Central memory CD8-positive, alpha-beta T cell (primary cell): ENCODE measurements at regions not wholly inside any gene's neighbourhood (a gene's known extent, or its start where the extent isn't known, plus 50 kb on each side); places are given as distances from the start of the nearest gene placed in this dataset.

Source experiments
- ATAC-seq: fragments of 150-1000 bp; cut with Tn5 transposase; replicated peaks from 2 replicates; pipeline ENCODE4 v1.10.0; 2022; ENCODE audit warnings: mild to moderate bottlenecking, moderate FRiP score, moderate number of reproducible peaks; ENCODE audit not compliant: poor library complexity, severe bottlenecking; ENCODE audit errors: extremely low read depth
- DNase-seq, 2 donors: peaks; one replicate each; pipeline ENCODE4 v3.0.0; 2021; ENCODE audit warnings: low spot score in 2 of 2
- H3K27ac Mint-ChIP-seq: one replicate; pipeline ENCODE4 v1.8.0; 2022; ENCODE audit warnings: low read depth, mild to moderate bottlenecking, moderate library complexity, mixed read lengths
- H3K27me3 Mint-ChIP-seq: one replicate; pipeline ENCODE4 v1.8.0; 2022; ENCODE audit warnings: mixed read lengths
- H3K36me3 Mint-ChIP-seq: one replicate; pipeline ENCODE4 v1.8.0; 2022; ENCODE audit warnings: mild to moderate bottlenecking, moderate library complexity, mixed read lengths; ENCODE audit not compliant: insufficient read depth
- H3K4me1 Mint-ChIP-seq: one replicate; pipeline ENCODE4 v1.8.0; 2022; ENCODE audit warnings: mixed read lengths
- H3K4me3 Mint-ChIP-seq: one replicate; pipeline ENCODE4 v1.8.0; 2022; ENCODE audit warnings: mild to moderate bottlenecking, moderate library complexity, mixed read lengths
- H3K9me3 Mint-ChIP-seq: one replicate; pipeline ENCODE4 v1.8.0; 2022; ENCODE audit warnings: mixed read lengths

GRCh38 chr11:10926801-10927211, 69.0 kb upstream of the ZBED5 start:
- DNase-seq (no peak), ATAC-seq (no peak)
- H3K4me1 Mint-ChIP-seq, result peaks cover 7% of the 10 kb centered on the region
- no peaks in the 10 kb centered on the region for H3K9me3 Mint-ChIP-seq
- H3K36me3 Mint-ChIP-seq, result peaks cover 1% of the 10 kb centered on the region
- no peak overlapping the region for H3K4me3 Mint-ChIP-seq
- peaks cover 32% of the 10 kb centered on the region for H3K27me3 Mint-ChIP-seq
- H3K27ac Mint-ChIP-seq, result no peak overlapping the region

GRCh38 chr11:10925149-10925926, 67.5 kb upstream of the ZBED5 start:
- no peak for DNase-seq
- Mint-ChIP-seq H3K27me3 (peaks cover 22% of the 10 kb centered on the region), H3K4me3 (no peak overlapping the region), H3K27ac (no peak overlapping the region), H3K9me3 (no peaks in the 10 kb centered on the region), H3K4me1 (no peaks in the 10 kb centered on the region), H3K36me3 (no peaks in the 10 kb centered on the region)
- no peak for ATAC-seq

DNA sequence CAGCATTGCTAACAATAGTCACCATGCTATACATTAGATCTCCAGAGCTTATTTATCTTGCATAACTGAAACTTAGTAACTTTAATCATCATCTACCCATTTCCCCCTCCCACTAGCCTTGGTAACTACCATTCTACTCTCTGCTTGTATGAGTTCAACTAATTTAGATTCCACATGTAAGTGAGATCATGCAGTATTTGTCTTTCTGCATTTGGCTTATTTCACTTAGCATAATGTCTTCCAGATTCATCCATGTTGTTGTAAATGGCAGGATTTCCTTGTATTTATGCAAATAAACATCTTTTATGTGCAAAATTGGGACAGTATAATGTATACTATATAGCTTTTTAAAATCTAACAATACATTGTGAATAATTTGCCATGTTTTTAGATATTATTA, 66.0 kb upstream of the ZBED5 start:
- no peak overlapping the region for H3K4me3 Mint-ChIP-seq
- DNase-seq (no peak), ATAC-seq (no peak)
- no peaks in the 10 kb centered on the region for H3K36me3 Mint-ChIP-seq
- peaks cover 8% of the 10 kb centered on the region for H3K27me3 Mint-ChIP-seq
- no peak overlapping the region for H3K27ac Mint-ChIP-seq
- no peaks in the 10 kb centered on the region for H3K4me1 Mint-ChIP-seq
- no peaks in the 10 kb centered on the region for H3K9me3 Mint-ChIP-seq

- Mint-ChIP-seq H3K4me1 (no peaks in the 10 kb centered on the region), H3K9me3 (no peaks in the 10 kb centered on the region), H3K36me3 (no peaks in the 10 kb centered on the region), H3K27ac (no peak overlapping the region), H3K27me3 (no peaks in the 10 kb centered on the region), H3K4me3 (no peak overlapping the region)
- ATAC-seq (no peak), DNase-seq (no peak)
Observed at GRCh38 chr11:10922892-10923291, 65.0 kb upstream of the ZBED5 start.

- H3K4me1 Mint-ChIP-seq, result no peaks in the 10 kb centered on the region
- no peak for DNase-seq
- no peaks in the 10 kb centered on the region for H3K27me3 Mint-ChIP-seq
- H3K36me3 Mint-ChIP-seq, result peaks cover 2% of the 10 kb centered on the region
- no peak overlapping the region for H3K27ac Mint-ChIP-seq
- H3K9me3 Mint-ChIP-seq, result no peaks in the 10 kb centered on the region
- ATAC-seq, result no peak
- H3K4me3 Mint-ChIP-seq, result no peak overlapping the region
Observed at GRCh38 chr11:10920875-10921274, 63.0 kb upstream of the ZBED5 start.

DNA sequence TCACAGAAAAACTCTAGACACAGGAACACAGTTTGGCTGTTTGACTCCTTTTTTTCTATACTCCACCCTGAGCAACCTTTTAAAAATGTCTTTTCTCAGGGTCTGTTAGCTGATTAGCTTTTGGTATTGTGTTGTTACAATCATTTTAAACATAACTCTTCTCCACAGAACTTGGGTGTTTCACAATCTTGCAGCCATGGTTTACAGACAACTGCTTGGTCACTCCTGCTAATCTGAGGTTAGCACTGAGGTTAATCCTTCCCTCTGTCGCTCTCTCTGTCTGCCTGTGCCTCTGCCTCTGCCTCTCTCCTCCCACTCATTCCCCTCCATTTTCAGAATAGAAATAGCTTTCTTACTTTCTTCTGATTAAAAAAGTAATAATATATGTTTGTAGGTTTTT, 62.4 kb upstream of the ZBED5 start:
- no peak for ATAC-seq
- Mint-ChIP-seq H3K27me3 (no peaks in the 10 kb centered on the region), H3K4me3 (no peak overlapping the region), H3K9me3 (no peaks in the 10 kb centered on the region), H3K36me3 (peaks cover 2% of the 10 kb centered on the region), H3K27ac (no peak overlapping the region), H3K4me1 (no peaks in the 10 kb centered on the region)
- DNase-seq, result no peak

DNA sequence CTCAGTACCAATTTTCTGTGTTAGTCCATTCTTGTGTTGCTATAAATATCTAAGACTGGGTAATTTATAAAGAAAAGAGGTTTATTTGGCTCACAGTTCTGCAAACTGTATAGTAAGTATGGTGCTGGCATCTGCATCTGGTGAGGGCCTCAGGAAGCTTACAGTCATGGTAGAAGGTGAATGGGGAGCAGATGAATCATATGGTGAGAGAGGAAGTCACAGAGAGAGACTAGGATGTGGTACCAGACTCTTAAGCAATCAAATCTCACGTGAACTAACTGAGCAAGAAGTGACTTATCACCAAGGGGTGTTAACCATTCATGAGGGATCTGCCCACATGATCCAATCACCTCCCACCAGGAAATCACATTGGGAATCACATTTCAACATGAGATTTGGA, 60.8 kb upstream of the ZBED5 start:
- H3K9me3 Mint-ChIP-seq, result no peaks in the 10 kb centered on the region
- ATAC-seq (no peak), DNase-seq (no peak)
- H3K27ac Mint-ChIP-seq, result no peak overlapping the region
- H3K27me3 Mint-ChIP-seq, result no peaks in the 10 kb centered on the region
- H3K4me3 Mint-ChIP-seq, result no peak overlapping the region
- no peaks in the 10 kb centered on the region for H3K4me1 Mint-ChIP-seq
- H3K36me3 Mint-ChIP-seq, result peaks cover 2% of the 10 kb centered on the region

DNA sequence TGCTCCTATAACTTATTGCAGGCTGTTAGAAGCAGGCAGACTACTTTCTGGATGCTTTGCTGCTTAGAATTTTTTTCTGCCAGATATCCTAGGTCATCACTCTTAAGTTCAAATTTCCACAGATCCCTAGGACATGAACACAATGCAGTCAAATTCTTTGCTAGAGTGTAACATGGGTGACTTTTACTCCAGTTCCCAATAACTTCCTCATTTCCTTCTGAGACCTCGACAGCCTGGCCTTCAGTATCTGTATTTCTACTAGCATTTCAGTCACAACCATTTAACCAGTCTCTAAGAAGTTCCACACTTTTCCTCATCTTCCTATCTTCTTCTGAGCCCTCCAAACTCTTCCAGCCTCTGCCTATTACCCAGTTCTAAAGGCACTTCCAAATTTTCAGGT, 60.4 kb upstream of the ZBED5 start:
- H3K27ac Mint-ChIP-seq, result no peak overlapping the region
- H3K4me3 Mint-ChIP-seq, result no peak overlapping the region
- H3K4me1 Mint-ChIP-seq, result no peaks in the 10 kb centered on the region
- no peak for ATAC-seq
- no peaks in the 10 kb centered on the region for H3K9me3 Mint-ChIP-seq
- peaks cover 2% of the 10 kb centered on the region for H3K36me3 Mint-ChIP-seq
- DNase-seq, result no peak
- no peaks in the 10 kb centered on the region for H3K27me3 Mint-ChIP-seq

DNA sequence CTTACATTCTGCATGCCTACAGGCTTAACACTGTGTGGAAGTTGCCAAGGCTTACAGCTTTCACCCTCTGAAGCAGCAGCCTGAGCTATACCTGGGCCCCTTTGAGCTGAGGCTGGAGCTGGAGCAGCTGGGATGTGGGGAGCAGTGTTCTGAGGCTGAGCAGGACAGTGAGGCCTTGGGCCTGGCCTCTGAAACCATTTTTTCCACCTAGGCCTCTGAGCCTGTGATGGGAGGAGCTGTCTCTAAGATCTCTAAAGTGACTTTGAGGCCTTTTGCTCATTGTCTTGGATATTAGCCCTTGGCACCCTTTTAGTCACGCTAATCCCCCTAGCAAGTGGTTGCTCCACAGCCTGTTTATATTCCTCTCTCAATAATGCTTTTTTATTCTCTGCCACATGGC, 59.9 kb upstream of the ZBED5 start:
- Mint-ChIP-seq H3K27ac (no peak overlapping the region), H3K4me1 (no peaks in the 10 kb centered on the region), H3K36me3 (peaks cover 2% of the 10 kb centered on the region), H3K9me3 (no peaks in the 10 kb centered on the region), H3K27me3 (no peaks in the 10 kb centered on the region), H3K4me3 (no peak overlapping the region)
- DNase-seq (no peak), ATAC-seq (no peak)

- Mint-ChIP-seq H3K27me3 (no peaks in the 10 kb centered on the region), H3K36me3 (peaks cover 2% of the 10 kb centered on the region), H3K4me1 (no peaks in the 10 kb centered on the region), H3K27ac (no peak overlapping the region), H3K4me3 (no peak overlapping the region), H3K9me3 (no peaks in the 10 kb centered on the region)
- ATAC-seq (no peak), DNase-seq (no peak)
Observed at GRCh38 chr11:10916665-10917064, 58.8 kb upstream of the ZBED5 start.

DNA sequence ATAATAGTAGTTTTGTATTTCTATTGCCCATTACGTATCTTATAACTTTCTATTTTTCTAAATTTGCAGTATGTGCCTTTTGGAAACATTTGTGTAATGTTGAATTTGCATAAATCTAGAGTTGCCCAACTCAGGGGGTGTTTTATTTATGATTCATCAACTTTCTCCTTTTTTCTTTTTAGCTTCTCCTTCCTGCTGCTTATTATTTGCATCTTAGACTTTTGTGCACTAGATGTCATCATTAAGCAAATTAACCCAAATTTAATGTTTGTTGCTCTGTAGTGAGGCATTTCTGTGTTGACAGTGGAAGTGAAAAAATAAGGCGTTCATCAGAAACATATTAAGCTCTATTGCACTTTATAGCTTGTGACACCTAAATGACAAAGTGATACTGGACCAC, 56.2 kb upstream of the ZBED5 start:
- H3K9me3 Mint-ChIP-seq, result no peaks in the 10 kb centered on the region
- H3K27ac Mint-ChIP-seq, result no peak overlapping the region
- DNase-seq, result no peak
- no peak for ATAC-seq
- H3K4me1 Mint-ChIP-seq, result no peaks in the 10 kb centered on the region
- no peak overlapping the region for H3K4me3 Mint-ChIP-seq
- H3K36me3 Mint-ChIP-seq, result peaks cover 2% of the 10 kb centered on the region
- no peaks in the 10 kb centered on the region for H3K27me3 Mint-ChIP-seq

GRCh38 chr11:10913075-10913474, 55.2 kb upstream of the ZBED5 start:
- DNase-seq (no peak), ATAC-seq (no peak)
- H3K4me3 Mint-ChIP-seq, result no peak overlapping the region
- H3K9me3 Mint-ChIP-seq, result no peaks in the 10 kb centered on the region
- no peaks in the 10 kb centered on the region for H3K4me1 Mint-ChIP-seq
- peaks cover 3% of the 10 kb centered on the region for H3K27me3 Mint-ChIP-seq
- H3K36me3 Mint-ChIP-seq, result peaks cover 2% of the 10 kb centered on the region
- H3K27ac Mint-ChIP-seq, result no peak overlapping the region

DNA sequence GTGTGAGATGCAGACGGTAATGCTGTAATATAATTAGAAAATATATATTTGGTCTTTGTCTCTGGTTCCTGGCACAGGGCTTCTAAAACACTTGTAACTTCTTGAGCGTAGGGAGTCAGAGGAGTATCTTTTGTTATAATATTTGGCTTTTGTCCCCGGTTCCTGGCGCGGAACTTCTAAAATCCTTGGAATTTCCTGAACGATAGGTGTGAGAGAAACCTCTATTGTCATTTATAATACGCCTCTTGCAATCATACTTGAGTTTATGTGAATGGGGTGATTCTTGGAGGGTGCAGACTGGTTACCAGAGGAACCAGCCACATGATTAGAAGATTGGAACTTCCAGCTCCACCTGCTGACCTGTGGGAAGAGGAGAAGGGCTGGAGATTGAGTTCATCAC, 54.1 kb upstream of the ZBED5 start:
- H3K36me3 Mint-ChIP-seq, result no peaks in the 10 kb centered on the region
- H3K27me3 Mint-ChIP-seq, result peaks cover 10% of the 10 kb centered on the region
- H3K4me1 Mint-ChIP-seq, result no peaks in the 10 kb centered on the region
- no peaks in the 10 kb centered on the region for H3K9me3 Mint-ChIP-seq
- no peak for ATAC-seq
- no peak overlapping the region for H3K27ac Mint-ChIP-seq
- no peak overlapping the region for H3K4me3 Mint-ChIP-seq
- no peak for DNase-seq
